ENCODE measurements at regions not wholly inside any gene's neighbourhood (a gene's known extent, or its start where the extent isn't known, plus 50 kb on each side); places are given as distances from the start of the nearest gene placed in this dataset.

DNA sequence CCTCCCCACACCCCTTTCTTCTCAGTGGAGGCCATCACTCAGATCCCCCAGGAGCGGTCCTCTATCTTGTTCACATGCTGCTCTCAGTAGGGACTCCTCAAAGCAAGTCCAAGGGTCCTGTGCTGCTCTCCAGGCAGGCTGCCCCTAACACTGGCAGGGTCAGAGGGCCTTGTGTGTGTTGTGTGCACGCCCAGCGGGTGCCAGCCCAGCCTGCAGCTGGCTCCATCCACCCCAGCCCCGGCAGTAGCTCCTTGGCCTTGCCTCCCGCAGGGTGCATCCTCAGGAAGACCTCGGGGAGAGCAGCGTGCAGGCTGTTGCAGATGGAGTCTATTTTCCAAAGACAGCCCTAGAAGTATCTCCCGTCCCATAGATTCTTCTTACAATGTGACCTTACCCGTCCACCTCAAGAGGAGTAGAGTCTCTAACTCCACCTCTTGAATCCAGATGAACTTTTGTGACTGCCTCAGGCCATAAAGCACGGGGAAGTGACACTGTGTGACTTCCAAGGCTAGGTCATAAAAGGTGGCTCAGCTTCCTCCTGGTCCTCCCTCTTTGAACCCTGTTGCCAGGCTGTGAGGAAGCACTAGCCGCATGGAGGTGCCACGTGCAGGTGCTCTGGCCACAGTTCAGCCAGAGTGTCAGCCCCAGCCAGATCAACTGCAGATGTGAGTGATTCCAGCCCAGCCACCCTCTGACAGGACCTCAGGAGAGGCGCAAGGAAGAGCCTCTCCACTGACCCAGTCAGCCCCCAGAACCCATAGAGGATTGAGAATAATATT, 531.6 kb downstream of the SHQ1 start:
- no peak for DNase-seq (ENCODE audit: low read depth in 1 of 2, low spot score in 2 of 2)
- no peak overlapping the region for H3K23ac ChIP-seq (ENCODE audit: insufficient read length)
- WGBS, 2 experiments (ENCODE audit: extremely low coverage in 1 of 2, insufficient coverage in 1 of 2, insufficient read length in 1 of 2, insufficient replicate concordance in 2 of 2, low coverage in 1 of 2, low lambda C conversion rate in 2 of 2, missing lambda C conversion rate in 1 of 2) = 92% methylated on average over 13 of the region's 13 CpGs; no CpG with 5 or more reads in 1 of the 2 experiments

More for the DNA sequence above, 531.6 kb downstream of the SHQ1 start:
- no peak overlapping the region for H3K14ac ChIP-seq (ENCODE audit: insufficient read length)
- POLR2A ChIA-PET (ENCODE audit: partially characterized antibody) = no interaction called here
- H3K36me3 ChIP-seq (ENCODE audit: control insufficient read depth in 2 of 4, insufficient read depth in 4 of 4, low read length in 3 of 4) = no peaks in the 10 kb centered on the region
- H4K91ac ChIP-seq (replicated peaks; ENCODE audit: insufficient read length, low read length) = no peak overlapping the region
- no peak overlapping the region for H3K56ac ChIP-seq (replicated peaks; ENCODE audit: insufficient read length, low read depth, low read length)
- no peaks in the 10 kb centered on the region for H3K79me2 ChIP-seq (ENCODE audit: control insufficient read depth in 1 of 2, insufficient read depth in 2 of 2, low read length in 2 of 2)
- H3K79me1 ChIP-seq (ENCODE audit: low read depth, low read length) = no peaks in the 10 kb centered on the region
- no peaks in the 10 kb centered on the region for H3K9me3 ChIP-seq (ENCODE audit: insufficient read depth in 2 of 2, low read depth in 1 of 2, low read length in 1 of 2)
- no peak overlapping the region for H2BK5ac ChIP-seq (ENCODE audit: low read depth, low read length)
- no peak overlapping the region for H2BK12ac ChIP-seq (ENCODE audit: low read depth, low read length)
- H3K4ac ChIP-seq (replicated peaks; ENCODE audit: insufficient read length, low read depth, low read length) = no peak overlapping the region
- CTCF ChIA-PET (ENCODE audit: partially characterized antibody) = interaction anchor here (0.6 kb wide), 1 partner anchor 108 kb away, joined by 3 read pairs; no protein-coding TSS in a partner anchor
- TF ChIP-seq RBBP5 (IDR thresholded peaks at IDR 0.05; ENCODE audit: borderline replicate concordance, low read depth, low read length) (no peak), EGR1 (IDR thresholded peaks at IDR 0.05; ENCODE audit: borderline replicate concordance, low read depth, low read length) (no peak), YY1 (IDR thresholded peaks at IDR 0.05; ENCODE audit: low read depth, low read length) (no peak), CHD1 (IDR thresholded peaks at IDR 0.05; ENCODE audit: low read depth, low read length) (no peak), NRF1 (IDR thresholded peaks at IDR 0.05; ENCODE audit: low read depth, low read length) (no peak), EP300 (IDR thresholded peaks at IDR 0.05; ENCODE audit: borderline replicate concordance in 1 of 2, low read depth in 2 of 2, low read length in 2 of 2) (no peak), CTBP2 (IDR thresholded peaks at IDR 0.05; ENCODE audit: borderline replicate concordance, insufficient read depth, insufficient read length, low read length) (no peak), SAP30 (IDR thresholded peaks at IDR 0.05; ENCODE audit: insufficient read depth, insufficient replicate concordance, low read length) (no peak), GTF2F1 (IDR thresholded peaks at IDR 0.05; ENCODE audit: borderline replicate concordance, low read depth, low read length) (no peak)
- FAIRE-seq = no peak
- H2BK20ac ChIP-seq (ENCODE audit: low read length) = no peak overlapping the region
- no peak overlapping the region for H3K27ac ChIP-seq (ENCODE audit: low read depth, low read length)
- H2AK5ac ChIP-seq (ENCODE audit: low read depth, low read length) = no peak overlapping the region
- H4K5ac ChIP-seq (ENCODE audit: insufficient read length, low read depth, low read length) = no peak overlapping the region
- H2BK15ac ChIP-seq (ENCODE audit: low read length) = no peak overlapping the region
- no peak overlapping the region for H2AFZ ChIP-seq (ENCODE audit: low read length)
- no peak overlapping the region for H3K9ac ChIP-seq (replicated peaks in 1 of 4; ENCODE audit: extremely low read depth in 1 of 4, low read depth in 3 of 4, low read length in 3 of 4)
- no peaks in the 10 kb centered on the region for H3K4me1 ChIP-seq (replicated peaks in 1 of 4; ENCODE audit: control insufficient read depth in 3 of 4, insufficient read depth in 4 of 4, low read length in 3 of 4)
- H3K4me3 ChIP-seq (ENCODE audit: extremely low read depth in 1 of 4, insufficient read depth in 2 of 4, low read depth in 3 of 4, low read length in 4 of 4) = no peak overlapping the region
- H3K23me2 ChIP-seq (ENCODE audit: low read depth, low read length) = peaks cover 2% of the 10 kb centered on the region; the same call in 1 of the 2 replicates
- no peak overlapping the region for H2BK120ac ChIP-seq (replicated peaks; ENCODE audit: low read depth, low read length)
- no peaks in the 10 kb centered on the region for H4K20me1 ChIP-seq (replicated peaks in 1 of 2; ENCODE audit: control insufficient read depth in 1 of 2, insufficient read depth in 2 of 2, low read length in 2 of 2)
- no peak overlapping the region for H3K18ac ChIP-seq (ENCODE audit: extremely low read depth, low read length)
- no peak overlapping the region for H4K8ac ChIP-seq (ENCODE audit: extremely low read depth, insufficient read depth, low read length)
- no peaks in the 10 kb centered on the region for H3K27me3 ChIP-seq (replicated peaks in 1 of 4; ENCODE audit: control insufficient read depth in 3 of 4, extremely low read depth in 1 of 4, insufficient read depth in 3 of 4, low read length in 3 of 4)
- no peak overlapping the region for H3K4me2 ChIP-seq (ENCODE audit: insufficient read depth in 1 of 2, low read depth in 2 of 2, low read length in 2 of 2)

All from H1 (cell line).